HepG2 (cell line): ENCODE measurements at regions not wholly inside any gene's neighbourhood (a gene's known extent, or its start where the extent isn't known, plus 50 kb on each side); places are given as distances from the start of the nearest gene placed in this dataset.

Experiments used
- HHEX ChIP-seq: IDR thresholded peaks from 2 replicates; pipeline ENCODE4 v1.6.1; 2016; ENCODE audit warnings: control low read depth
- LRRFIP1 ChIP-seq: sonication (generic); formaldehyde crosslinking; conservative IDR thresholded peaks from 2 replicates; pipeline ENCODE4 v1.4.0; 2020; ENCODE audit warnings: missing genetic modification reagents
- MED1 ChIP-seq: sonication (generic); formaldehyde crosslinking; IDR thresholded peaks from 2 replicates; pipeline ENCODE4 v1.4.0; 2020; ENCODE audit warnings: missing genetic modification reagents
- NCOA5 ChIP-seq: sonication (generic); formaldehyde crosslinking; IDR thresholded peaks from 2 replicates; pipeline ENCODE4 v1.4.0; 2020; ENCODE audit warnings: missing genetic modification reagents
- ZBTB8A ChIP-seq: sonication (generic); formaldehyde crosslinking; IDR thresholded peaks from 2 replicates; pipeline ENCODE4 v1.4.0; 2020; ENCODE audit warnings: mild to moderate bottlenecking, low read depth, missing genetic modification reagents, borderline replicate concordance
- ZNF556 ChIP-seq: sonication (generic); formaldehyde crosslinking; IDR thresholded peaks from 2 replicates; pipeline ENCODE4 v1.4.0; 2020; ENCODE audit warnings: mild to moderate bottlenecking, missing genetic modification reagents, borderline replicate concordance
- ZNF558 ChIP-seq: sonication (generic); formaldehyde crosslinking; IDR thresholded peaks from 2 replicates; pipeline ENCODE4 v1.9.0; 2022; ENCODE audit warnings: mild to moderate bottlenecking, missing genetic modification reagents, borderline replicate concordance
- ZNF646 ChIP-seq: sonication (generic); formaldehyde crosslinking; IDR thresholded peaks from 2 replicates; pipeline ENCODE4 v1.9.0; 2021; ENCODE audit warnings: mild to moderate bottlenecking, missing genetic modification reagents
- TF ChIP-seq, protein P1 (sequence below): sonication (generic); formaldehyde crosslinking; IDR thresholded peaks from 2 replicates; pipeline ENCODE4 v1.4.0; 2020; ENCODE audit warnings: mild to moderate bottlenecking, missing genetic modification reagents
- TF ChIP-seq, protein P2 (sequence below): sonication (generic); formaldehyde crosslinking; IDR thresholded peaks from 2 replicates; pipeline ENCODE4 v1.4.0; 2020; ENCODE audit warnings: missing genetic modification reagents, mild to moderate bottlenecking, borderline replicate concordance

GRCh38 chr6:81608776-81609175 lies 143.7 kb downstream of the TENT5A start (continued):
- TF ChIP-seq, protein P1, sequence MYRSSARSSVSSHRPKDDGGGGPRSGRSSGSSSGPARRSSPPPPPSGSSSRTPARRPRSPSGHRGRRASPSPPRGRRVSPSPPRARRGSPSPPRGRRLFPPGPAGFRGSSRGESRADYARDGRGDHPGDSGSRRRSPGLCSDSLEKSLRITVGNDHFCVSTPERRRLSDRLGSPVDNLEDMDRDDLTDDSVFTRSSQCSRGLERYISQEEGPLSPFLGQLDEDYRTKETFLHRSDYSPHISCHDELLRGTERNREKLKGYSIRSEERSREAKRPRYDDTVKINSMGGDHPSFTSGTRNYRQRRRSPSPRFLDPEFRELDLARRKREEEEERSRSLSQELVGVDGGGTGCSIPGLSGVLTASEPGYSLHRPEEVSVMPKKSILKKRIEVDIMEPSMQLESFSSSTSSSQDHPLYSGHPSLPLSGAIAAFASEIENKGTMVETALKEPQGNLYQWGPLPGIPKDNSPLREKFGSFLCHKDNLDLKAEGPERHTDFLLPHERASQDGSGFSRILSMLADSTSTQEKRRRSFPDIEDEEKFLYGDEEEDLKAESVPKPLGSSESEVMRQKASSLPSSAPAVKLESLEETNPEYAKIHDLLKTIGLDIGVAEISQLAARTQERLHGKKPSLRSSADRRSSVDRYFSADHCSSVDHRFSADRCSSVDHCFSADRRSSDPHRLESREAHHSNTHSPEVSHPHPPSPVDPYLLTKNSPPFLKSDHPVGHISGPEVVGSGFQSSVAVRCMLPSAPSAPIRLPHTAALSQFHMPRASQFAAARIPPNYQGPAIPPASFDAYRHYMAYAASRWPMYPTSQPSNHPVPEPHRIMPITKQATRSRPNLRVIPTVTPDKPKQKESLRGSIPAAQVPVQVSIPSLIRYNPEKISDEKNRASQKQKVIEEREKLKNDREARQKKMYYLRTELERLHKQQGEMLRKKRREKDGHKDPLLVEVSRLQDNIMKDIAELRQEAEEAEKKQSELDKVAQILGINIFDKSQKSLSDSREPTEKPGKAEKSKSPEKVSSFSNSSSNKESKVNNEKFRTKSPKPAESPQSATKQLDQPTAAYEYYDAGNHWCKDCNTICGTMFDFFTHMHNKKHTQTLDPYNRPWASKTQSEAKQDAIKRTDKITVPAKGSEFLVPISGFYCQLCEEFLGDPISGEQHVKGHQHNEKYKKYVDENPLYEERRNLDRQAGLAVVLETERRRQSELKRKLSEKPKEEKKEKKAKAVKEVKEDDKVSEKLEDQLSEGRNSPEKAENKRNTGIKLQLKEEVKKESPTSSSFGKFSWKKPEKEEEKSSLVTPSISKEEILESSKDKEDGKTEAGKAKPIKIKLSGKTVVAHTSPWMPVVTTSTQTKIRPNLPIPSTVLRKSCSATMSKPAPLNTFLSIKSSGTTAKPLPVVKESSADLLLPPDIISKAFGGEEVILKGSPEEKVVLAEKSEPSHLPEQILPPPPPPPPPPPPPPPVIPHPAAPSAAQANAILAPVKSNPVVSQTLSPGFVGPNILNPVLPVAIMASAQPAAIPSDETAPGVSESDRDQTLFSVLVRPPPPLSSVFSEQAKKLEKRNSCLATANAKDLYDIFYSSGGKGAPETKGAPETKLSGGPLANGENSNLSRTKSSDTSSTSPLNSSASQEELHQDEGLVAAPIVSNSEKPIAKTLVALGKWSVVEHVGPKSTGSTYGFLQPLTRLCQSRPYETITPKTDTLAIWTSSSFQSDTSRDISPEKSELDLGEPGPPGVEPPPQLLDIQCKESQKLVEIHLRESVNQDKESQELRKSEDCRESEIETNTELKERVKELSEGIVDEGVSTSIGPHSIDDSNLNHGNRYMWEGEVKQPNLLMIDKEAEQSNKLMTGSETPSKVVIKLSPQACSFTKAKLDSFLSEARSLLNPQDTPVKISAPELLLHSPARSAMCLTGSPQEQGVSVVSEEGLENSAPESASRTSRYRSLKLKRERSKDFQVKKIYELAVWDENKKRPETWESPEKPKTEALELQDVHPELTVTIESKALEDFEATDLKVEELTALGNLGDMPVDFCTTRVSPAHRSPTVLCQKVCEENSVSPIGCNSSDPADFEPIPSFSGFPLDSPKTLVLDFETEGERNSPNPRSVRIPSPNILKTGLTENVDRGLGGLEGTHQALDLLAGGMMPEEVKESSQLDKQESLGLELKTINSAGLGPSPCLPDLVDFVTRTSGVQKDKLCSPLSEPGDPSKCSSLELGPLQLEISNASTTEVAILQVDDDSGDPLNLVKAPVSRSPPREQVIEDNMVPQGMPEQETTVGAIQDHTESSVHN (CRISPR knock-in tag): no peak
- TF ChIP-seq ZNF556 (CRISPR knock-in tag) (no peak), ZNF646 (CRISPR knock-in tag) (no peak), LRRFIP1 (CRISPR knock-in tag) (no peak), MED1 (no peak), HHEX (no peak), NCOA5 (no peak), ZBTB8A (CRISPR knock-in tag) (no peak), ZNF558 (CRISPR knock-in tag) (no peak)
- TF ChIP-seq, protein P2, sequence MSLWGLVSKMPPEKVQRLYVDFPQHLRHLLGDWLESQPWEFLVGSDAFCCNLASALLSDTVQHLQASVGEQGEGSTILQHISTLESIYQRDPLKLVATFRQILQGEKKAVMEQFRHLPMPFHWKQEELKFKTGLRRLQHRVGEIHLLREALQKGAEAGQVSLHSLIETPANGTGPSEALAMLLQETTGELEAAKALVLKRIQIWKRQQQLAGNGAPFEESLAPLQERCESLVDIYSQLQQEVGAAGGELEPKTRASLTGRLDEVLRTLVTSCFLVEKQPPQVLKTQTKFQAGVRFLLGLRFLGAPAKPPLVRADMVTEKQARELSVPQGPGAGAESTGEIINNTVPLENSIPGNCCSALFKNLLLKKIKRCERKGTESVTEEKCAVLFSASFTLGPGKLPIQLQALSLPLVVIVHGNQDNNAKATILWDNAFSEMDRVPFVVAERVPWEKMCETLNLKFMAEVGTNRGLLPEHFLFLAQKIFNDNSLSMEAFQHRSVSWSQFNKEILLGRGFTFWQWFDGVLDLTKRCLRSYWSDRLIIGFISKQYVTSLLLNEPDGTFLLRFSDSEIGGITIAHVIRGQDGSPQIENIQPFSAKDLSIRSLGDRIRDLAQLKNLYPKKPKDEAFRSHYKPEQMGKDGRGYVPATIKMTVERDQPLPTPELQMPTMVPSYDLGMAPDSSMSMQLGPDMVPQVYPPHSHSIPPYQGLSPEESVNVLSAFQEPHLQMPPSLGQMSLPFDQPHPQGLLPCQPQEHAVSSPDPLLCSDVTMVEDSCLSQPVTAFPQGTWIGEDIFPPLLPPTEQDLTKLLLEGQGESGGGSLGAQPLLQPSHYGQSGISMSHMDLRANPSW (CRISPR knock-in tag): no peak
